ENCODE measurements at regions not wholly inside any gene's neighbourhood (a gene's known extent, or its start where the extent isn't known, plus 50 kb on each side); places are given as distances from the start of the nearest gene placed in this dataset.

- no peaks in the 10 kb centered on the region for H3K9me3 Mint-ChIP-seq
- H3K27me3 Mint-ChIP-seq, result peaks cover 2% of the 10 kb centered on the region
- H3K36me3 Mint-ChIP-seq (ENCODE audit: low read depth), result no peaks in the 10 kb centered on the region
- intact Hi-C loops (cut with micrococcal nuclease), result no loop called here
- no peak overlapping the region for H3K4me3 Mint-ChIP-seq
- no peaks in the 10 kb centered on the region for H3K4me1 Mint-ChIP-seq (ENCODE audit: low read depth)
- no peak overlapping the region for H3K27ac Mint-ChIP-seq
These were observed 335.5 kb upstream of the SFSWAP start for GRCh38 chr12:131375261-131375971.

GRCh38 chr12:131375972-131376345 is 334.9 kb upstream of the SFSWAP start:
- Mint-ChIP-seq H3K4me1 (ENCODE audit: low read depth) (no peaks in the 10 kb centered on the region), H3K4me3 (no peak overlapping the region), H3K27me3 (peaks cover 2% of the 10 kb centered on the region), H3K9me3 (no peaks in the 10 kb centered on the region), H3K27ac (no peak overlapping the region), H3K36me3 (ENCODE audit: low read depth) (no peaks in the 10 kb centered on the region)
- intact Hi-C loops (cut with micrococcal nuclease), result no loop called here

GRCh38 chr12:131378176-131378842 is 332.6 kb upstream of the SFSWAP start:
- Mint-ChIP-seq H3K4me3 (no peak overlapping the region), H3K4me1 (ENCODE audit: low read depth) (no peaks in the 10 kb centered on the region), H3K27ac (no peak overlapping the region), H3K27me3 (no peaks in the 10 kb centered on the region), H3K36me3 (ENCODE audit: low read depth) (no peaks in the 10 kb centered on the region), H3K9me3 (no peaks in the 10 kb centered on the region)
- intact Hi-C loops (cut with micrococcal nuclease), result no loop called here

GRCh38 chr12:131378861-131379665 is 331.8 kb upstream of the SFSWAP start:
- Mint-ChIP-seq H3K4me3 (no peak overlapping the region), H3K27ac (no peak overlapping the region), H3K4me1 (ENCODE audit: low read depth) (no peaks in the 10 kb centered on the region), H3K36me3 (ENCODE audit: low read depth) (no peaks in the 10 kb centered on the region), H3K9me3 (no peaks in the 10 kb centered on the region), H3K27me3 (no peaks in the 10 kb centered on the region)
- intact Hi-C loops (cut with micrococcal nuclease), result no loop called here

- Mint-ChIP-seq H3K27me3 (peaks cover 2% of the 10 kb centered on the region), H3K4me3 (no peak overlapping the region), H3K9me3 (no peaks in the 10 kb centered on the region), H3K36me3 (ENCODE audit: low read depth) (no peaks in the 10 kb centered on the region), H3K27ac (no peak overlapping the region), H3K4me1 (ENCODE audit: low read depth) (no peaks in the 10 kb centered on the region)
- intact Hi-C loops (cut with micrococcal nuclease), result no loop called here
These were observed 331.2 kb upstream of the SFSWAP start for GRCh38 chr12:131379738-131380137.

GRCh38 chr12:131380220-131380964 is 330.5 kb upstream of the SFSWAP start:
- Mint-ChIP-seq H3K27me3 (peaks cover 2% of the 10 kb centered on the region), H3K4me1 (ENCODE audit: low read depth) (no peaks in the 10 kb centered on the region)
- intact Hi-C loops (cut with micrococcal nuclease), result no loop called here

GRCh38 chr12:131380965-131381705 is 329.8 kb upstream of the SFSWAP start:
- Mint-ChIP-seq H3K36me3 (ENCODE audit: low read depth) (no peaks in the 10 kb centered on the region), H3K27me3 (peaks cover 2% of the 10 kb centered on the region), H3K9me3 (no peaks in the 10 kb centered on the region), H3K27ac (no peak overlapping the region), H3K4me1 (ENCODE audit: low read depth) (no peaks in the 10 kb centered on the region), H3K4me3 (no peak overlapping the region)
- intact Hi-C loops (cut with micrococcal nuclease), result no loop called here

More at GRCh38 chr12:131380220-131380964, 330.5 kb upstream of the SFSWAP start:
- Mint-ChIP-seq H3K36me3 (ENCODE audit: low read depth) (no peaks in the 10 kb centered on the region), H3K4me3 (no peak overlapping the region), H3K27ac (no peak overlapping the region), H3K9me3 (no peaks in the 10 kb centered on the region)

GRCh38 chr12:131381716-131382430 is 329.0 kb upstream of the SFSWAP start:
- no peaks in the 10 kb centered on the region for H3K4me1 Mint-ChIP-seq (ENCODE audit: low read depth)
- H3K27ac Mint-ChIP-seq, result no peak overlapping the region
- no peak overlapping the region for H3K4me3 Mint-ChIP-seq
- no peaks in the 10 kb centered on the region for H3K9me3 Mint-ChIP-seq
- intact Hi-C loops (cut with micrococcal nuclease), result no loop called here
- H3K36me3 Mint-ChIP-seq (ENCODE audit: low read depth), result no peaks in the 10 kb centered on the region
- peaks cover 3% of the 10 kb centered on the region for H3K27me3 Mint-ChIP-seq

- peaks cover 5% of the 10 kb centered on the region for H3K27me3 Mint-ChIP-seq
- no peaks in the 10 kb centered on the region for H3K36me3 Mint-ChIP-seq (ENCODE audit: low read depth)
- H3K4me1 Mint-ChIP-seq (ENCODE audit: low read depth), result no peaks in the 10 kb centered on the region
- H3K27ac Mint-ChIP-seq, result no peak overlapping the region
- intact Hi-C loops (cut with micrococcal nuclease), result no loop called here
- no peak overlapping the region for H3K4me3 Mint-ChIP-seq
- H3K9me3 Mint-ChIP-seq, result no peaks in the 10 kb centered on the region
These were observed 327.6 kb upstream of the SFSWAP start for GRCh38 chr12:131383291-131383690.

- intact Hi-C loops (cut with micrococcal nuclease), result no loop called here
- Mint-ChIP-seq H3K9me3 (no peaks in the 10 kb centered on the region), H3K27ac (no peak overlapping the region), H3K27me3 (peaks cover 5% of the 10 kb centered on the region), H3K4me1 (ENCODE audit: low read depth) (no peaks in the 10 kb centered on the region), H3K4me3 (no peak overlapping the region), H3K36me3 (ENCODE audit: low read depth) (no peaks in the 10 kb centered on the region)
These were observed 326.9 kb upstream of the SFSWAP start for GRCh38 chr12:131383741-131384543.

- Mint-ChIP-seq H3K9me3 (no peaks in the 10 kb centered on the region), H3K27ac (no peak overlapping the region), H3K4me1 (ENCODE audit: low read depth) (no peaks in the 10 kb centered on the region), H3K36me3 (ENCODE audit: low read depth) (no peaks in the 10 kb centered on the region), H3K27me3 (peaks cover 5% of the 10 kb centered on the region), H3K4me3 (no peak overlapping the region)
- intact Hi-C loops (cut with micrococcal nuclease), result no loop called here
These were observed 326.4 kb upstream of the SFSWAP start for GRCh38 chr12:131384544-131384855.

- Mint-ChIP-seq H3K4me1 (ENCODE audit: low read depth) (no peaks in the 10 kb centered on the region), H3K4me3 (no peak overlapping the region), H3K36me3 (ENCODE audit: low read depth) (no peaks in the 10 kb centered on the region), H3K9me3 (no peaks in the 10 kb centered on the region), H3K27ac (no peak overlapping the region), H3K27me3 (peaks cover 5% of the 10 kb centered on the region)
- intact Hi-C loops (cut with micrococcal nuclease), result no loop called here
These were observed 325.4 kb upstream of the SFSWAP start for GRCh38 chr12:131385313-131386166.

Measured in dendritic cell treated with granulocyte-macrophage colony-stimulating factor and Interleukin-4, amounts not matched to agents 40 ng/mL and 50 ng/mL, for 4 days (primary cell).